Psoas muscle (tissue), 7 donors: ENCODE measurements at regions not wholly inside any gene's neighbourhood (a gene's known extent, or its start where the extent isn't known, plus 50 kb on each side); places are given as distances from the start of the nearest gene placed in this dataset.

Source experiments
- ATAC-seq, 4 donors: fragments of 200-7000 bp; cut with Tn5 transposase; one replicate each; pipeline ENCODE4 v1.9.1; 2020; ENCODE audit warnings: moderate library complexity in 3 of 4, mild to moderate bottlenecking in 2 of 4
- DNase-seq, 2 donors: peaks; one replicate each; pipeline ENCODE4 v3.0.0-alpha.2; 2020
- H3K27ac ChIP-seq: fragments of 200-600 bp; one replicate; pipeline ENCODE4 v1.8.0; 2022
- H3K27me3 ChIP-seq, 3 donors: fragments of 200-600 bp in 1 of 3; one replicate each; pipeline versions ENCODE4 v1.6.1 to v1.8.0; 2013 to 2022; ENCODE audit warnings: low read length in 2 of 3, mild to moderate bottlenecking in 2 of 3, moderate library complexity in 1 of 3; ENCODE audit not compliant: insufficient read depth in 3 of 3
- H3K36me3 ChIP-seq, 2 donors: fragments of 200-600 bp in 1 of 2; one replicate each; pipeline versions ENCODE4 v1.6.1 to v1.8.0; 2013 to 2022; ENCODE audit warnings: low read depth in 1 of 2, mild to moderate bottlenecking in 1 of 2, moderate library complexity in 1 of 2; ENCODE audit not compliant: insufficient read depth in 1 of 2
- H3K4me1 ChIP-seq: fragments of 200-600 bp; one replicate; pipeline ENCODE4 v1.8.0; 2022
- H3K4me3 ChIP-seq: fragments of 200-600 bp; one replicate; pipeline ENCODE4 v1.8.0; 2022; ENCODE audit warnings: mild to moderate bottlenecking
- H3K9me3 ChIP-seq: fragments of 200-600 bp; one replicate; pipeline ENCODE4 v1.8.0; 2022
- CTCF ChIP-seq: fragments of 200-600 bp; IDR thresholded peaks from one replicate; pipeline ENCODE4 v1.8.0; 2022; ENCODE audit warnings: antibody characterized with exemption
- WGBS, 3 donors: extraction: QIAGEN DNeasy Blood & Tissue Kit; methylation state at CpG; one replicate each; pipeline versions ENCODE4 v1.1.6 to v1.1.7; 2013; 5-methylcytosine and 5-hydroxymethylcytosine counted together
- intact Hi-C, 2 donors: fragments of 100-400 bp; cut with DNase I; formaldehyde crosslinking; loops; one replicate each; pipeline versions ENCODE4 v1.11.0 to v1.14.2; 2022
- donor health status: healthy with polysubstance abuse.
- donor health status: DM: no; HTN: no; CAD: no; lungs with moderate emphysema.
- donor health status: Bipolar disorder and iron deficiency.
- donor health status: healthy.
- donor health status: DM: yes; HTN: yes; CAD: no.
- donor health status: DM: no; HTN: no; CAD: no.
- donor health status: DM: yes; HTN: yes; CAD: no.

GRCh38 chr17:79433379-79433778, 177.5 kb downstream of the RBFOX3 start:
- no peak for TF ChIP-seq CTCF
- intact Hi-C loops = no loop called here
- H3K4me1 ChIP-seq = no peaks in the 10 kb centered on the region
- DNase-seq (no peak), ATAC-seq (no peak)
- 39 to 53% (median 40%) methylated on average over 7 of the region's 7 CpGs for WGBS, 3 donors
- H3K27me3 ChIP-seq = peaks cover 0 to 63% (median 10%) of the 10 kb centered on the region in 3 donors
- no peak overlapping the region for H3K4me3 ChIP-seq
- no peak overlapping the region for H3K27ac ChIP-seq
- no peaks in the 10 kb centered on the region for H3K36me3 ChIP-seq
- H3K9me3 ChIP-seq = peaks cover 4% of the 10 kb centered on the region

- Histone ChIP-seq H3K27ac (no peak overlapping the region), H3K9me3 (peaks cover 4% of the 10 kb centered on the region), H3K27me3 (peaks cover 0 to 59% (median 13%) of the 10 kb centered on the region in 3 donors), H3K4me1 (no peaks in the 10 kb centered on the region), H3K36me3 (no peaks in the 10 kb centered on the region), H3K4me3 (no peak overlapping the region)
- no peak for DNase-seq
- TF ChIP-seq CTCF = no peak
- intact Hi-C loops = no loop called here
- 69 to 83% (median 83%) methylated on average over 8 of the region's 8 CpGs for WGBS, 3 donors
- no peak for ATAC-seq
Observed at GRCh38 chr17:79431175-79431574, 179.7 kb downstream of the RBFOX3 start.

GRCh38 chr17:79429864-79430494, 180.9 kb downstream of the RBFOX3 start:
- H3K27me3 ChIP-seq = peaks cover 0 to 57% (median 13%) of the 10 kb centered on the region in 3 donors
- no peak overlapping the region for H3K27ac ChIP-seq
- no peak for ATAC-seq
- intact Hi-C loops = no loop called here
- no peak overlapping the region for H3K4me3 ChIP-seq
- DNase-seq = no peak
- no peak for TF ChIP-seq CTCF
- 52 to 56% (median 53%) methylated on average over 12 of the region's 12 CpGs for WGBS, 3 donors
- no peaks in the 10 kb centered on the region for H3K4me1 ChIP-seq
- peaks cover 4% of the 10 kb centered on the region for H3K9me3 ChIP-seq
- no peaks in the 10 kb centered on the region for H3K36me3 ChIP-seq

GRCh38 chr17:79428988-79429387, 181.9 kb downstream of the RBFOX3 start:
- no peaks in the 10 kb centered on the region for H3K9me3 ChIP-seq
- no peaks in the 10 kb centered on the region for H3K36me3 ChIP-seq
- no peaks in the 10 kb centered on the region for H3K4me1 ChIP-seq
- H3K4me3 ChIP-seq = no peak overlapping the region
- no peak overlapping the region for H3K27ac ChIP-seq
- H3K27me3 ChIP-seq = peaks cover 0 to 57% (median 11%) of the 10 kb centered on the region in 3 donors
- no peak for ATAC-seq
- DNase-seq = no peak
- intact Hi-C loops = no loop called here
- TF ChIP-seq CTCF = no peak
- WGBS, 3 donors = 70 to 79% (median 73%) methylated on average over 12 of the region's 12 CpGs
